GM23248 (cell line): ENCODE measurements at regions not wholly inside any gene's neighbourhood (a gene's known extent, or its start where the extent isn't known, plus 50 kb on each side); places are given as distances from the start of the nearest gene placed in this dataset.

Experiments
- EZH2 ChIP-seq: fragments of 200-600 bp; sonication (generic); IDR thresholded peaks from 2 replicates; pipeline ENCODE4 v1.6.1; 2018; ENCODE audit warnings: antibody characterized with exemption, mild to moderate bottlenecking; ENCODE audit not compliant: insufficient read depth, poor library complexity, severe bottlenecking
- EZH2phosphoT487 ChIP-seq: fragments of 200-600 bp; sonication (generic); IDR thresholded peaks from 2 replicates; pipeline ENCODE4 v1.6.1; 2018; ENCODE audit warnings: antibody characterized with exemption, moderate library complexity, mild to moderate bottlenecking, low read depth; ENCODE audit not compliant: insufficient read depth

DNA sequence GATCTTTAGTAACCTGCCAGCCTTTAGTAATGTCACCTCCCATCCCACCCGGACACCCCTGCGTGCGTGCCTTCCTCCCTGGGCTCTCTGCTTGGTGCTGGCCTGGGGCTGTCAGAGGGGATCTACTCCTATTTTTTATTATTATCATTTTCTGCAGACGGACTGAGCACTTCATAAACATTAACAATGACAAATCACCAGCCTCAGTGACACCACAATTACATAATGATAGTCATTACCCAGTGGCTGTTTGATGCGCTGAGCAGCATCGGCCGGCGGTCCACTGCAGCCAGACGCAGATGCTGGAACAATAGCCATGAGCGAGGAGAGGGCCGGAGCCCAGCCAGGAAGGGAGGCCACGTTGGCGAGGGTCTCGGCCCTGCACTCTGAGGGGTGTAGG, 309.3 kb upstream of the AJAP1 start:
- no peak for TF ChIP-seq EZH2phosphoT487
- no peak for TF ChIP-seq EZH2
